ENCODE measurements at regions not wholly inside any gene's neighbourhood (a gene's known extent, or its start where the extent isn't known, plus 50 kb on each side); places are given as distances from the start of the nearest gene placed in this dataset.
A peak's percentile ranks its signal among the peaks of the same experiment; 100 is the strongest.

- DNase-seq = no peak
Measured at GRCh38 chr11:11173316-11174025, 179.6 kb downstream of the CSNK2A3 start.

- DNase-seq = no peak
Measured at GRCh38 chr11:11171854-11172253, 181.2 kb downstream of the CSNK2A3 start.

- no peak for DNase-seq
Measured at GRCh38 chr11:11171285-11171684, 181.8 kb downstream of the CSNK2A3 start.

- DNase-seq = no peak
Measured at GRCh38 chr11:11170352-11171084, 182.5 kb downstream of the CSNK2A3 start.

- DNase-seq = no peak
Measured at GRCh38 chr11:11169715-11170351, 183.2 kb downstream of the CSNK2A3 start.

GRCh38 chr11:11167806-11168205 is 185.2 kb downstream of the CSNK2A3 start:
- DNase-seq = no peak

- no peak for DNase-seq
Measured at GRCh38 chr11:11164334-11164690, 188.7 kb downstream of the CSNK2A3 start.

- DNase-seq = no peak
Measured at GRCh38 chr11:11163669-11164333, 189.2 kb downstream of the CSNK2A3 start.

GRCh38 chr11:11163236-11163635 is 189.8 kb downstream of the CSNK2A3 start:
- DNase-seq = no peak

GRCh38 chr11:11157185-11157584 is 195.9 kb downstream of the CSNK2A3 start:
- DNase-seq = peak in 1 of 2 experiments; percentile 22

GRCh38 chr11:11155962-11156815 is 196.9 kb downstream of the CSNK2A3 start:
- DNase-seq = no peak

- DNase-seq = no peak
Measured at GRCh38 chr11:11152877-11153276, 200.2 kb downstream of the CSNK2A3 start.

GRCh38 chr11:11149671-11150459 is 203.2 kb downstream of the CSNK2A3 start:
- no peak for DNase-seq

GRCh38 chr11:11148596-11148995 is 204.5 kb downstream of the CSNK2A3 start:
- no peak for DNase-seq

- DNase-seq = no peak
Measured at GRCh38 chr11:11148104-11148509, 204.9 kb downstream of the CSNK2A3 start.

- DNase-seq = no peak
Measured at GRCh38 chr11:11146830-11147229, 206.2 kb downstream of the CSNK2A3 start.

GRCh38 chr11:11143849-11144248 is 209.2 kb downstream of the CSNK2A3 start:
- DNase-seq = no peak

GRCh38 chr11:11142430-11142829 is 210.6 kb downstream of the CSNK2A3 start:
- DNase-seq = no peak

- no peak for DNase-seq
Measured at GRCh38 chr11:11141065-11141464, 212.0 kb downstream of the CSNK2A3 start.

GRCh38 chr11:11140510-11140909 is 212.5 kb downstream of the CSNK2A3 start:
- DNase-seq = no peak

- DNase-seq = no peak
Measured at GRCh38 chr11:11137339-11137738, 215.7 kb downstream of the CSNK2A3 start.

All from AML-193 (cell line).